H9 (cell line): ENCODE measurements at regions not wholly inside any gene's neighbourhood (a gene's known extent, or its start where the extent isn't known, plus 50 kb on each side); places are given as distances from the start of the nearest gene placed in this dataset.

Experiments used
- DNase-seq: peaks from one replicate; pipeline ENCODE4 v3.0.0-alpha.2; 2017
- H2AFZ ChIP-seq: one replicate; pipeline ENCODE4 v1.6.1; 2013; ENCODE audit warnings: mild to moderate bottlenecking, low read length, control low read depth, moderate library complexity
- H2AK5ac ChIP-seq: 2 replicates; pipeline ENCODE4 v1.6.1; 2013; ENCODE audit warnings: low read length, control low read depth, mixed read lengths; ENCODE audit not compliant: insufficient read length
- H2BK120ac ChIP-seq: one replicate; pipeline ENCODE4 v1.6.1; 2013; ENCODE audit warnings: low read depth, mild to moderate bottlenecking, low read length, control low read depth, inconsistent platforms; ENCODE audit not compliant: poor library complexity, severe bottlenecking
- H2BK12ac ChIP-seq: 2 replicates; pipeline ENCODE4 v1.6.1; 2013; ENCODE audit warnings: low read length, control low read depth, mixed read lengths, low read depth; ENCODE audit not compliant: insufficient read length
- H2BK15ac ChIP-seq: 2 replicates; pipeline ENCODE4 v1.6.1; 2013; ENCODE audit warnings: low read depth, low read length, control low read depth
- H2BK20ac ChIP-seq: one replicate; pipeline ENCODE4 v1.6.1; 2013; ENCODE audit warnings: low read depth, mild to moderate bottlenecking, low read length, control low read depth, inconsistent platforms; ENCODE audit not compliant: poor library complexity, severe bottlenecking
- H2BK5ac ChIP-seq: 2 replicates; pipeline ENCODE4 v1.6.1; 2013; ENCODE audit warnings: low read length, control low read depth, mixed read lengths; ENCODE audit not compliant: insufficient read length
- H3K14ac ChIP-seq: 2 replicates; pipeline ENCODE4 v1.6.1; 2013; ENCODE audit warnings: low read length, control low read depth; ENCODE audit not compliant: insufficient read depth
- H3K18ac ChIP-seq: 2 replicates; pipeline ENCODE4 v1.6.1; 2013; ENCODE audit warnings: low read depth, mild to moderate bottlenecking, mixed read lengths, low read length, control low read depth; ENCODE audit not compliant: insufficient read length
- H3K23ac ChIP-seq: 2 replicates; pipeline ENCODE4 v1.6.1; 2013; ENCODE audit warnings: low read length, control low read depth, mixed read lengths, low read depth; ENCODE audit not compliant: insufficient read length
- H3K23me2 ChIP-seq: 2 replicates; pipeline ENCODE4 v1.6.1; 2013; ENCODE audit warnings: low read depth, mild to moderate bottlenecking, mixed read lengths, low read length, control low read depth; ENCODE audit not compliant: insufficient read length, poor library complexity, severe bottlenecking
- H3K27ac ChIP-seq: 2 replicates; pipeline ENCODE4 v1.5.1; 2013; ENCODE audit warnings: low read length, control low read depth, mixed read lengths, low read depth; ENCODE audit not compliant: insufficient read length
- H3K27me3 ChIP-seq: 2 replicates; pipeline ENCODE4 v1.6.1; 2013; ENCODE audit warnings: low read length, control low read depth, inconsistent platforms; ENCODE audit not compliant: insufficient read depth
- H3K4ac ChIP-seq: 2 replicates; pipeline ENCODE4 v1.6.1; 2013; ENCODE audit warnings: low read depth, mild to moderate bottlenecking, control low read depth, inconsistent platforms, low read length, moderate library complexity
- H3K4me1 ChIP-seq: 2 replicates; pipeline ENCODE4 v1.6.1; 2013; ENCODE audit warnings: low read length, control low read depth, inconsistent platforms; ENCODE audit not compliant: insufficient read depth
- H3K4me2 ChIP-seq: 2 replicates; pipeline ENCODE4 v1.6.1; 2013; ENCODE audit warnings: low read length, control low read depth, mixed read lengths; ENCODE audit not compliant: insufficient read length, insufficient read depth
- H3K56ac ChIP-seq: 2 replicates; pipeline ENCODE4 v1.6.1; 2013; ENCODE audit warnings: low read depth, mild to moderate bottlenecking, mixed read lengths, low read length, control low read depth; ENCODE audit not compliant: insufficient read length
- H3K79me1 ChIP-seq: 2 replicates; pipeline ENCODE4 v1.6.1; 2013; ENCODE audit warnings: low read depth, mild to moderate bottlenecking, moderate library complexity, low read length, control low read depth, inconsistent platforms; ENCODE audit not compliant: insufficient read depth, poor library complexity, severe bottlenecking
- H3K79me2 ChIP-seq: 2 replicates; pipeline ENCODE4 v1.6.1; 2013; ENCODE audit warnings: low read length, control low read depth, inconsistent platforms; ENCODE audit not compliant: insufficient read depth
- H3K9ac ChIP-seq: 2 replicates; pipeline ENCODE4 v1.6.1; 2013; ENCODE audit warnings: low read length, control low read depth, mixed read lengths; ENCODE audit not compliant: insufficient read length; ENCODE audit errors: extremely low read depth
- H3K9me3 ChIP-seq: one replicate; pipeline ENCODE4 v1.6.1; 2013; ENCODE audit warnings: low read depth, low read length, inconsistent platforms; ENCODE audit not compliant: control insufficient read depth
- H3T11ph ChIP-seq: one replicate; pipeline ENCODE4 v1.6.1; 2013; ENCODE audit warnings: mild to moderate bottlenecking, low read length, control low read depth, inconsistent platforms
- H4K20me1 ChIP-seq: one replicate; pipeline ENCODE4 v1.6.1; 2013; ENCODE audit not compliant: control insufficient read depth, insufficient read length, insufficient read depth
- H4K5ac ChIP-seq: 2 replicates; pipeline ENCODE4 v1.6.1; 2013; ENCODE audit warnings: low read depth, mild to moderate bottlenecking, mixed read lengths, low read length, control low read depth; ENCODE audit not compliant: insufficient read length
- H4K8ac ChIP-seq: replicated peaks from 2 replicates; pipeline ENCODE4 v1.6.1; 2013; ENCODE audit warnings: low read length, control low read depth, mixed read lengths, low read depth; ENCODE audit not compliant: insufficient read length
- H4K91ac ChIP-seq: 2 replicates; pipeline ENCODE4 v1.6.1; 2013; ENCODE audit warnings: low read depth, mild to moderate bottlenecking, moderate library complexity, mixed read lengths, low read length, control low read depth; ENCODE audit not compliant: insufficient read length
- H3K27ac Mint-ChIP-seq, 3 experiments: 2 replicates in 2 of 3; 3 replicates in 1 of 3; pipeline ENCODE4 v1.8.0; 2020 to 2021; ENCODE audit warnings: mixed read lengths in 3 of 3, mild to moderate bottlenecking in 1 of 3, moderate library complexity in 1 of 3
- H3K27me3 Mint-ChIP-seq: 2 replicates; pipeline ENCODE4 v1.8.0; 2021; ENCODE audit warnings: low read depth, mild to moderate bottlenecking, moderate library complexity, mixed read lengths
- H3K36me3 Mint-ChIP-seq, 3 experiments: 2 replicates in 2 of 3; 3 replicates in 1 of 3; pipeline ENCODE4 v1.8.0; 2020 to 2021; ENCODE audit warnings: low read depth in 3 of 3, mixed read lengths in 3 of 3; ENCODE audit not compliant: insufficient read depth in 1 of 3
- H3K4me1 Mint-ChIP-seq, 2 experiments: 2 replicates each; pipeline ENCODE4 v1.8.0; 2020; ENCODE audit warnings: mixed read lengths in 2 of 2
- H3K4me3 Mint-ChIP-seq, 2 experiments: 2 replicates in 1 of 2; 3 replicates in 1 of 2; pipeline ENCODE4 v1.8.0; 2020 to 2021; ENCODE audit warnings: mild to moderate bottlenecking in 2 of 2, mixed read lengths in 2 of 2, moderate library complexity in 1 of 2
- H3K9me3 Mint-ChIP-seq, 2 experiments: 2 replicates in 1 of 2; 3 replicates in 1 of 2; pipeline ENCODE4 v1.8.0; 2020; ENCODE audit warnings: mild to moderate bottlenecking in 2 of 2, mixed read lengths in 2 of 2, moderate library complexity in 1 of 2
- WGBS: extraction: QIAGEN DNeasy Blood & Tissue Kit; methylation state at CpG from one replicate; pipeline ENCODE4 v1.1.7; 2013; ENCODE audit warnings: missing lambda C conversion rate, low lambda C conversion rate, mixed read lengths; ENCODE audit not compliant: insufficient read length; ENCODE audit errors: extremely low coverage; 5-methylcytosine and 5-hydroxymethylcytosine counted together
- TF ChIP-seq, protein P1 (sequence below): fragments of 200-600 bp; sonication (generic); conservative IDR thresholded peaks from 3 replicates; pipeline ENCODE4 v1.8.0; 2021; ENCODE audit warnings: antibody characterized with exemption, mild to moderate bottlenecking

DNA sequence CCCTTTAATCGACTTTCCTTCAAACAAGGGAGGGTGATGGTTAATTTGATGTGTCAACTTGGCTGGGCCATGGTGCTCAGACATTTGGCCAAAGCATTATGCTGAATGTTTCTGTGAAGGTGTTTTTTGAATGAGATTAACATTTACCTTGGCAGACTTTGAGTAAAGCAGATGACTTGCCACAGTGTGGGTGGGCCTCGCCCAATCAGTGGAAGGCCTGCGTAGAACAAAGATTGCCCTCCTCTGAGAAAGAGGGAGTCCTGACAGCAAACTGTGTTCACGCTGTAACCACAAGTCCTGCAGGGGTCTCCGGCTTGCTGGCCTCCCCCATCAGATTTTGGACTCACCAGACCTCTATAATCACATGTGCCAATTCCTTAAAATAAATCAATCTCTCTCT is 118.7 kb downstream of the SOX9 start:
- DNase-seq = no peak
- no peak overlapping the region for H3K9ac ChIP-seq
- no peak overlapping the region for H3K14ac ChIP-seq
- Mint-ChIP-seq H3K9me3 (peaks cover 0 to 4% of the 10 kb centered on the region in 2 experiments; a peak in 2 of 5 replicates), H3K4me3 (no peak overlapping the region), H3K27ac (no peak overlapping the region), H3K4me1 (peaks cover 15 to 26% of the 10 kb centered on the region in 2 experiments), H3K27me3 (peaks cover 12% of the 10 kb centered on the region), H3K36me3 (peaks cover 0 to 3% (median 0%) of the 10 kb centered on the region in 3 experiments; a peak in 2 of 7 replicates)
- no peak overlapping the region for H3K56ac ChIP-seq
- peaks cover 6% of the 10 kb centered on the region; the same call in 1 of the 2 replicates for H3K4me1 ChIP-seq
- no peak overlapping the region for H2BK15ac ChIP-seq
- H3K79me1 ChIP-seq = no peaks in the 10 kb centered on the region
- no peaks in the 10 kb centered on the region for H3K9me3 ChIP-seq
- H2BK20ac ChIP-seq = no peak overlapping the region
- no peak overlapping the region for H2AK5ac ChIP-seq
- no peak overlapping the region for H2AFZ ChIP-seq
- H4K5ac ChIP-seq = no peak overlapping the region
- WGBS = no CpG with 5 or more reads among the region's 5 CpGs
- no peak overlapping the region for H3K18ac ChIP-seq
- H3K79me2 ChIP-seq = no peaks in the 10 kb centered on the region
- no peak overlapping the region for H2BK12ac ChIP-seq
- no peak overlapping the region for H2BK120ac ChIP-seq
- H4K20me1 ChIP-seq = no peaks in the 10 kb centered on the region
- H4K8ac ChIP-seq = no peak overlapping the region
- no peak overlapping the region for H4K91ac ChIP-seq
- no peak overlapping the region for H3K23ac ChIP-seq
- no peak overlapping the region for H2BK5ac ChIP-seq
- H3K23me2 ChIP-seq = no peaks in the 10 kb centered on the region
- no peak overlapping the region for H3T11ph ChIP-seq
- TF ChIP-seq, protein P1, sequence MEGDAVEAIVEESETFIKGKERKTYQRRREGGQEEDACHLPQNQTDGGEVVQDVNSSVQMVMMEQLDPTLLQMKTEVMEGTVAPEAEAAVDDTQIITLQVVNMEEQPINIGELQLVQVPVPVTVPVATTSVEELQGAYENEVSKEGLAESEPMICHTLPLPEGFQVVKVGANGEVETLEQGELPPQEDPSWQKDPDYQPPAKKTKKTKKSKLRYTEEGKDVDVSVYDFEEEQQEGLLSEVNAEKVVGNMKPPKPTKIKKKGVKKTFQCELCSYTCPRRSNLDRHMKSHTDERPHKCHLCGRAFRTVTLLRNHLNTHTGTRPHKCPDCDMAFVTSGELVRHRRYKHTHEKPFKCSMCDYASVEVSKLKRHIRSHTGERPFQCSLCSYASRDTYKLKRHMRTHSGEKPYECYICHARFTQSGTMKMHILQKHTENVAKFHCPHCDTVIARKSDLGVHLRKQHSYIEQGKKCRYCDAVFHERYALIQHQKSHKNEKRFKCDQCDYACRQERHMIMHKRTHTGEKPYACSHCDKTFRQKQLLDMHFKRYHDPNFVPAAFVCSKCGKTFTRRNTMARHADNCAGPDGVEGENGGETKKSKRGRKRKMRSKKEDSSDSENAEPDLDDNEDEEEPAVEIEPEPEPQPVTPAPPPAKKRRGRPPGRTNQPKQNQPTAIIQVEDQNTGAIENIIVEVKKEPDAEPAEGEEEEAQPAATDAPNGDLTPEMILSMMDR = no peak
- no peak overlapping the region for H3K4me2 ChIP-seq
- H3K4ac ChIP-seq = no peak overlapping the region
- H3K27ac ChIP-seq = no peak overlapping the region
- no peaks in the 10 kb centered on the region for H3K27me3 ChIP-seq
